ENCODE measurements at regions not wholly inside any gene's neighbourhood (a gene's known extent, or its start where the extent isn't known, plus 50 kb on each side); places are given as distances from the start of the nearest gene placed in this dataset.

DNA sequence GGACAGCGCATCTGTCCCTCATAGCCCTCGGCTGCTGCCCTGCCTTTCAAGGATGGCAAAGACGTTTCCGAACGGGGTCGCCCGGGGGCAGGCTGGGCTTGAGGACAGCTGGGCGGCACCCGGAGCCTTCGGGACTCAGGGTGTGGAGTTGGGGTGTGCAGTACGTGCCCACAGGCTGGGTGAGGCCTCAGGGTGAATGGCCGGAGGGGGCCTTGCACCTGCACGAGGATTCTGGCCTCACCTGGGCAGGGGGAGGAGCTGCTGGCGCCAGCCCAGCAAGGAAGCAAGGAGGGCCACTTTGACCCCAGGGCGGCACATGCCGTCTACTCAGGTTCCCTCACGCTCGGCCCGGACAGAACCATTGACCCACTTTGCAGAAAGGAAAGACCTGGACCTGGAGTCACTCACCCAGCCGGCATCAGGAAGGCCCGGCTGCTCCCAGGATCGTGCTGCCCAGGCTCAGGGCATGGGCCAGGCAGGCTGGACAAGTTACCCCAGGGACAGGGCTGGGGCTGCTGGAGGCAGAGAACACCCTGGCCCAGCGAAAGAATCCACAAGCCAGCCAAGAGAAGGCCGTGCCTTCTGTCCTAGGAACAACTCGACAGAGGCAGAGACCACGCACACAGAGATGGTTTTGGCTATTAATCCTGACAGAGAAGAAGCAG, 65.1 kb upstream of the TTC34 start:
- TF ChIP-seq PATZ1 (CRISPR knock-in tag; IDR thresholded peaks at IDR 0.05; ENCODE audit: borderline replicate concordance) (no peak), ZFP3 (CRISPR knock-in tag; IDR thresholded peaks at IDR 0.05) (no peak), TSHZ2 (CRISPR knock-in tag; IDR thresholded peaks at IDR 0.05) (no peak), CSRNP3 (CRISPR knock-in tag; IDR thresholded peaks at IDR 0.05) (no peak), ARNTL (CRISPR knock-in tag; IDR thresholded peaks at IDR 0.05; ENCODE audit: borderline replicate concordance, low read depth) (no peak), ZC3H10 (CRISPR knock-in tag; IDR thresholded peaks at IDR 0.05) (no peak), BACH2 (CRISPR knock-in tag; IDR thresholded peaks at IDR 0.05; ENCODE audit: borderline replicate concordance) (no peak), ZFP30 (CRISPR knock-in tag; IDR thresholded peaks at IDR 0.05) (no peak)

Measured in SK-N-SH treated with all-trans-retinoic acid at 6 μM for 48 hours (cell line).